ENCODE measurements at regions not wholly inside any gene's neighbourhood (a gene's known extent, or its start where the extent isn't known, plus 50 kb on each side); places are given as distances from the start of the nearest gene placed in this dataset.

GRCh38 chr2:156079845-156080244 is 252.7 kb downstream of the NR4A2 start (continued):
- no peak for TF ChIP-seq JUND (IDR thresholded peaks at IDR 0.05; ENCODE audit: borderline replicate concordance, low read depth, low read length)
- TF ChIP-seq JUND (tag; IDR thresholded peaks at IDR 0.05; ENCODE audit: borderline replicate concordance, low read depth, low read length): 0 out of 3 replicates have a peak, but pooled peaks have one; percentile 24
- TF ChIP-seq ATF3 (IDR thresholded peaks at IDR 0.05): 0 out of 2 replicates have a peak, but pooled peaks have one; percentile 42
- TF ChIP-seq ATF3 (CRISPR knock-in tag; conservative IDR thresholded peaks at IDR 0.05): no peak
- no peak for TF ChIP-seq RCOR1 (IDR thresholded peaks at IDR 0.05; ENCODE audit: borderline replicate concordance in 1 of 2, low read depth in 2 of 2, low read length in 2 of 2)
- peak; percentile 63 for TF ChIP-seq ATF7 (IDR thresholded peaks at IDR 0.05)
- TF ChIP-seq, protein P1, sequence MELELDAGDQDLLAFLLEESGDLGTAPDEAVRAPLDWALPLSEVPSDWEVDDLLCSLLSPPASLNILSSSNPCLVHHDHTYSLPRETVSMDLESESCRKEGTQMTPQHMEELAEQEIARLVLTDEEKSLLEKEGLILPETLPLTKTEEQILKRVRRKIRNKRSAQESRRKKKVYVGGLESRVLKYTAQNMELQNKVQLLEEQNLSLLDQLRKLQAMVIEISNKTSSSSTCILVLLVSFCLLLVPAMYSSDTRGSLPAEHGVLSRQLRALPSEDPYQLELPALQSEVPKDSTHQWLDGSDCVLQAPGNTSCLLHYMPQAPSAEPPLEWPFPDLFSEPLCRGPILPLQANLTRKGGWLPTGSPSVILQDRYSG (tag; conservative IDR thresholded peaks at IDR 0.05; ENCODE audit: low read depth): no peak
- no peak for TF ChIP-seq MXD1 (CRISPR knock-in tag; IDR thresholded peaks at IDR 0.05; ENCODE audit: borderline replicate concordance, poor library complexity, severe bottlenecking)
- TF ChIP-seq, protein P2, sequence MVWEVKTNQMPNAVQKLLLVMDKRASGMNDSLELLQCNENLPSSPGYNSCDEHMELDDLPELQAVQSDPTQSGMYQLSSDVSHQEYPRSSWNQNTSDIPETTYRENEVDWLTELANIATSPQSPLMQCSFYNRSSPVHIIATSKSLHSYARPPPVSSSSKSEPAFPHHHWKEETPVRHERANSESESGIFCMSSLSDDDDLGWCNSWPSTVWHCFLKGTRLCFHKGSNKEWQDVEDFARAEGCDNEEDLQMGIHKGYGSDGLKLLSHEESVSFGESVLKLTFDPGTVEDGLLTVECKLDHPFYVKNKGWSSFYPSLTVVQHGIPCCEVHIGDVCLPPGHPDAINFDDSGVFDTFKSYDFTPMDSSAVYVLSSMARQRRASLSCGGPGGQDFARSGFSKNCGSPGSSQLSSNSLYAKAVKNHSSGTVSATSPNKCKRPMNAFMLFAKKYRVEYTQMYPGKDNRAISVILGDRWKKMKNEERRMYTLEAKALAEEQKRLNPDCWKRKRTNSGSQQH (CRISPR knock-in tag; IDR thresholded peaks at IDR 0.05): no peak
- no peak for TF ChIP-seq KLF13 (tag; IDR thresholded peaks at IDR 0.05; ENCODE audit: borderline replicate concordance, low read depth)
- TF ChIP-seq RFX7 (CRISPR knock-in tag; IDR thresholded peaks at IDR 0.05): no peak
- no peak for TF ChIP-seq E2F3 (CRISPR knock-in tag; IDR thresholded peaks at IDR 0.05)
- no peak for TF ChIP-seq HMG20A (CRISPR knock-in tag; conservative IDR thresholded peaks at IDR 0.05)
- TF ChIP-seq, protein P3, sequence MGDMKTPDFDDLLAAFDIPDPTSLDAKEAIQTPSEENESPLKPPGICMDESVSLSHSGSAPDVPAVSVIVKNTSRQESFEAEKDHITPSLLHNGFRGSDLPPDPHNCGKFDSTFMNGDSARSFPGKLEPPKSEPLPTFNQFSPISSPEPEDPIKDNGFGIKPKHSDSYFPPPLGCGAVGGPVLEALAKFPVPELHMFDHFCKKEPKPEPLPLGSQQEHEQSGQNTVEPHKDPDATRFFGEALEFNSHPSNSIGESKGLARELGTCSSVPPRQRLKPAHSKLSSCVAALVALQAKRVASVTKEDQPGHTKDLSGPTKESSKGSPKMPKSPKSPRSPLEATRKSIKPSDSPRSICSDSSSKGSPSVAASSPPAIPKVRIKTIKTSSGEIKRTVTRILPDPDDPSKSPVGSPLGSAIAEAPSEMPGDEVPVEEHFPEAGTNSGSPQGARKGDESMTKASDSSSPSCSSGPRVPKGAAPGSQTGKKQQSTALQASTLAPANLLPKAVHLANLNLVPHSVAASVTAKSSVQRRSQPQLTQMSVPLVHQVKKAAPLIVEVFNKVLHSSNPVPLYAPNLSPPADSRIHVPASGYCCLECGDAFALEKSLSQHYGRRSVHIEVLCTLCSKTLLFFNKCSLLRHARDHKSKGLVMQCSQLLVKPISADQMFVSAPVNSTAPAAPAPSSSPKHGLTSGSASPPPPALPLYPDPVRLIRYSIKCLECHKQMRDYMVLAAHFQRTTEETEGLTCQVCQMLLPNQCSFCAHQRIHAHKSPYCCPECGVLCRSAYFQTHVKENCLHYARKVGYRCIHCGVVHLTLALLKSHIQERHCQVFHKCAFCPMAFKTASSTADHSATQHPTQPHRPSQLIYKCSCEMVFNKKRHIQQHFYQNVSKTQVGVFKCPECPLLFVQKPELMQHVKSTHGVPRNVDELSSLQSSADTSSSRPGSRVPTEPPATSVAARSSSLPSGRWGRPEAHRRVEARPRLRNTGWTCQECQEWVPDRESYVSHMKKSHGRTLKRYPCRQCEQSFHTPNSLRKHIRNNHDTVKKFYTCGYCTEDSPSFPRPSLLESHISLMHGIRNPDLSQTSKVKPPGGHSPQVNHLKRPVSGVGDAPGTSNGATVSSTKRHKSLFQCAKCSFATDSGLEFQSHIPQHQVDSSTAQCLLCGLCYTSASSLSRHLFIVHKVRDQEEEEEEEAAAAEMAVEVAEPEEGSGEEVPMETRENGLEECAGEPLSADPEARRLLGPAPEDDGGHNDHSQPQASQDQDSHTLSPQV (IDR thresholded peaks at IDR 0.05): no peak

All from K562 (cell line).